SK-N-SH (cell line): ENCODE measurements at regions not wholly inside any gene's neighbourhood (a gene's known extent, or its start where the extent isn't known, plus 50 kb on each side); places are given as distances from the start of the nearest gene placed in this dataset.

Source experiments
- CTCF ChIA-PET: fragments of 300-600, 350-600 bp; formaldehyde crosslinking; extraction: SDS; loops from one replicate; lab custom pipeline; 2021; lab: Yijun Ruan, JAX
- POLR2A ChIA-PET: fragments of 350-600 bp; sonication (Branson Sonifier 250); formaldehyde crosslinking; extraction: SDS; loops from one replicate; lab custom pipeline; 2020; ENCODE audit warnings: antibody characterized with exemption, inconsistent platforms; lab: Yijun Ruan, JAX
- DNase-seq: peaks from one replicate; pipeline ENCODE4 v3.0.0; 2012
- H2AFZ ChIP-seq: fragments of 200-600 bp; sonication (generic); 2 replicates; pipeline ENCODE4 v1.8.1; 2016; ENCODE audit warnings: antibody characterized with exemption, mild to moderate bottlenecking, low read depth
- H3F3A ChIP-seq: fragments of 200-600 bp; sonication (generic); replicated peaks from 2 replicates; pipeline ENCODE3; 2016; ENCODE audit warnings: antibody characterized with exemption, mild to moderate bottlenecking; ENCODE audit not compliant: insufficient read depth
- H3K27ac ChIP-seq, 2 experiments: fragments of 200-500 bp in 1 of 2; fragments of 200-600 bp in 1 of 2; sonication (Bioruptor generic) in 1 of 2; sonication (generic), shearing (Covaris generic) in 1 of 2; 2 replicates each; pipeline versions ENCODE4 v1.5.1 to v1.6.1; 2014 to 2016; ENCODE audit warnings: low read depth in 2 of 2, inconsistent platforms in 1 of 2, low read length in 1 of 2, mild to moderate bottlenecking in 1 of 2, mixed read lengths in 1 of 2
- H3K27me3 ChIP-seq: fragments of 200-600 bp; sonication (generic), shearing (Covaris generic); 2 replicates; pipeline ENCODE4 v1.6.1; 2016; ENCODE audit warnings: mixed run types; ENCODE audit not compliant: insufficient read depth
- H3K36me3 ChIP-seq, 2 experiments: fragments of 200-500 bp in 1 of 2; fragments of 200-600 bp in 1 of 2; sonication (Bioruptor generic) in 1 of 2; sonication (generic) in 1 of 2; replicated peaks in 1 of 2; 2 replicates each; pipeline versions ENCODE3 to v1.5.1; 2014 to 2016; ENCODE audit warnings: low read length in 1 of 2, mild to moderate bottlenecking in 1 of 2; ENCODE audit not compliant: insufficient read depth in 2 of 2, control insufficient read depth in 1 of 2
- H3K4me1 ChIP-seq, 2 experiments: fragments of 200-500 bp in 1 of 2; fragments of 200-600 bp in 1 of 2; sonication (Bioruptor generic) in 1 of 2; sonication (generic), shearing (Covaris generic) in 1 of 2; 2 replicates each; pipeline versions ENCODE4 v1.5.1 to v1.6.1; 2014 to 2016; ENCODE audit warnings: low read depth in 1 of 2, low read length in 1 of 2, mixed run types in 1 of 2; ENCODE audit not compliant: insufficient read depth in 2 of 2, control insufficient read depth in 1 of 2
- H3K4me2 ChIP-seq: fragments of 200-600 bp; sonication (generic), shearing (Covaris generic); 2 replicates; pipeline ENCODE4 v1.6.1; 2017; ENCODE audit warnings: mixed run types
- H3K4me3 ChIP-seq, 2 experiments: fragments of 200-500 bp in 1 of 2; fragments of 200-600 bp in 1 of 2; sonication (Bioruptor generic) in 1 of 2; sonication (generic), shearing (Covaris generic) in 1 of 2; 2 replicates each; pipeline versions ENCODE4 v1.5.1 to v1.8.1; 2014 to 2016; ENCODE audit warnings: low read depth in 2 of 2, inconsistent platforms in 1 of 2, low read length in 1 of 2, mild to moderate bottlenecking in 1 of 2, mixed read lengths in 1 of 2, moderate library complexity in 1 of 2
- H3K79me2 ChIP-seq: fragments of 200-600 bp; sonication (generic); 2 replicates; pipeline ENCODE4 v1.8.1; 2017; ENCODE audit warnings: mild to moderate bottlenecking; ENCODE audit not compliant: insufficient read depth
- H3K9ac ChIP-seq: fragments of 200-600 bp; sonication (generic); 2 replicates; pipeline ENCODE4 v1.6.1; 2017; ENCODE audit warnings: mixed run types
- H3K9me2 ChIP-seq: fragments of 200-600 bp; sonication (generic); 2 replicates; pipeline ENCODE4 v1.6.1; 2017; ENCODE audit warnings: mixed run types
- H3K9me3 ChIP-seq: fragments of 200-600 bp; sonication (generic); 2 replicates; pipeline ENCODE4 v1.6.1; 2017; ENCODE audit warnings: mixed run types, mild to moderate bottlenecking, moderate library complexity
- H4K20me1 ChIP-seq: fragments of 200-600 bp; sonication (generic); 2 replicates; pipeline ENCODE4 v1.6.1; 2017; ENCODE audit warnings: mild to moderate bottlenecking, mixed run types; ENCODE audit not compliant: insufficient read depth
- CHD2 ChIP-seq: fragments of 150-350 bp; IDR thresholded peaks from 2 replicates; pipeline ENCODE4 v1.6.1; 2018; ENCODE audit warnings: low read length; ENCODE audit not compliant: partially characterized antibody
- CTCF ChIP-seq: fragments of 200-600 bp; sonication (generic); IDR thresholded peaks from 2 replicates; pipeline ENCODE4 v1.6.1; 2017; ENCODE audit warnings: antibody characterized with exemption, mild to moderate bottlenecking, moderate library complexity
- ELF1 ChIP-seq: IDR thresholded peaks from 2 replicates; pipeline ENCODE4 v1.4.0; 2012
- EP300 ChIP-seq, 2 experiments: IDR thresholded peaks; 2 replicates each; pipeline versions ENCODE4 v1.4.0 to v1.6.1; 2012; ENCODE audit warnings: borderline replicate concordance in 1 of 2, low read depth in 1 of 2, low read length in 1 of 2
- EZH2phosphoT487 ChIP-seq: fragments of 200-600 bp; sonication (generic); IDR thresholded peaks from 2 replicates; pipeline ENCODE4 v1.6.1; 2017; ENCODE audit warnings: low read depth, mixed run types, mild to moderate bottlenecking, antibody characterized with exemption, moderate library complexity, borderline replicate concordance
- FOXM1 ChIP-seq: IDR thresholded peaks from 2 replicates; pipeline ENCODE4 v1.4.0; 2012; ENCODE audit warnings: low read depth, mild to moderate bottlenecking
- GATA2 ChIP-seq: sonication (generic); formaldehyde crosslinking; IDR thresholded peaks from 2 replicates; pipeline ENCODE4 v1.5.0; 2020; ENCODE audit warnings: mild to moderate bottlenecking, missing genetic modification reagents
- MAX ChIP-seq: IDR thresholded peaks from 2 replicates; pipeline ENCODE4 v1.4.0; 2012; ENCODE audit warnings: low read depth
- MEF2A ChIP-seq: IDR thresholded peaks from 2 replicates; pipeline ENCODE4 v1.4.0; 2012; ENCODE audit warnings: low read depth, borderline replicate concordance
- MXI1 ChIP-seq: IDR thresholded peaks from 2 replicates; pipeline ENCODE4 v1.6.1; 2012; ENCODE audit warnings: mild to moderate bottlenecking, low read depth, low read length, improper control_type of control experiment
- RAD21 ChIP-seq: IDR thresholded peaks from 2 replicates; pipeline ENCODE4 v1.6.1; 2012; ENCODE audit warnings: mild to moderate bottlenecking, low read length
- RFX5 ChIP-seq: IDR thresholded peaks from 2 replicates; pipeline ENCODE4 v1.6.1; 2012; ENCODE audit warnings: mild to moderate bottlenecking, improper control_type of control experiment, low read length
- RXRA ChIP-seq: IDR thresholded peaks from 2 replicates; pipeline ENCODE4 v1.4.0; 2012; ENCODE audit warnings: low read depth, mild to moderate bottlenecking, borderline replicate concordance
- TEAD4 ChIP-seq: IDR thresholded peaks from 2 replicates; pipeline ENCODE4 v1.4.0; 2012; ENCODE audit warnings: mild to moderate bottlenecking, borderline replicate concordance; ENCODE audit not compliant: insufficient read depth
- YY1 ChIP-seq: IDR thresholded peaks from 2 replicates; pipeline ENCODE4 v1.4.0; 2012; ENCODE audit warnings: low read depth, mild to moderate bottlenecking
- WGBS: methylation state at CpG from one replicate; pipeline ENCODE4 v1.1.6; 2017; ENCODE audit warnings: low lambda C conversion rate; 5-methylcytosine and 5-hydroxymethylcytosine counted together

- no peaks in the 10 kb centered on the region for H3F3A ChIP-seq
- no peak for DNase-seq
- no peak overlapping the region for H3K4me3 ChIP-seq
- ChIA-PET CTCF (no interaction called here), POLR2A (no interaction called here)
- no peak overlapping the region for H3K4me2 ChIP-seq
- no peaks in the 10 kb centered on the region; the same call in 1 of the 2 replicates for H3K27me3 ChIP-seq
- no peaks in the 10 kb centered on the region for H3K36me3 ChIP-seq
- no peak overlapping the region for H2AFZ ChIP-seq
- no peaks in the 10 kb centered on the region for H3K79me2 ChIP-seq
- no peak overlapping the region for H3K9ac ChIP-seq
- H3K9me3 ChIP-seq = no peaks in the 10 kb centered on the region
- H3K9me2 ChIP-seq = no peaks in the 10 kb centered on the region
- H3K4me1 ChIP-seq = no peaks in the 10 kb centered on the region
- no peak for TF ChIP-seq YY1
- TF ChIP-seq RFX5 = no peak
- no peak for TF ChIP-seq FOXM1
- TF ChIP-seq GATA2 (CRISPR knock-in tag) = no peak
- TF ChIP-seq CHD2 = no peak
- no peak for TF ChIP-seq EZH2phosphoT487
- TF ChIP-seq TEAD4 = no peak
- no peak for TF ChIP-seq RAD21
- TF ChIP-seq RXRA = no peak
- no peak for TF ChIP-seq CTCF
- TF ChIP-seq MAX = no peak
- TF ChIP-seq ELF1 = no peak
- no peak for TF ChIP-seq MEF2A
- TF ChIP-seq EP300 (IDR thresholded peaks at IDR 0.05; ENCODE audit: borderline replicate concordance in 1 of 2, low read depth in 1 of 2, low read length in 1 of 2) = no peak
- WGBS = 13% methylated on average over 16 of the region's 16 CpGs
- H3K27ac ChIP-seq = no peak overlapping the region
- H4K20me1 ChIP-seq = no peaks in the 10 kb centered on the region
Observed at GRCh38 chr22:48152164-48152775, 1389.8 kb downstream of the TBC1D22A start.

- Histone ChIP-seq H4K20me1 (no peaks in the 10 kb centered on the region), H3K9me3 (no peaks in the 10 kb centered on the region), H3K4me3 (no peak overlapping the region)
- no peak for DNase-seq
- 9% methylated on average over 7 of the region's 9 CpGs for WGBS
- CTCF ChIA-PET = no interaction called here
- TF ChIP-seq MAX = no peak
- no peak for TF ChIP-seq MXI1
- TF ChIP-seq, all 33 proteins: peak for 0
- Histone ChIP-seq H3K36me3 (no peaks in the 10 kb centered on the region), H3K9me2 (no peaks in the 10 kb centered on the region), H3F3A (no peaks in the 10 kb centered on the region), H3K4me2 (no peak overlapping the region), H3K27me3 (no peaks in the 10 kb centered on the region; the same call in 1 of the 2 replicates), H3K27ac (no peak overlapping the region), H2AFZ (no peak overlapping the region), H3K4me1 (no peaks in the 10 kb centered on the region), H3K79me2 (no peaks in the 10 kb centered on the region), H3K9ac (no peak overlapping the region)
- POLR2A ChIA-PET = no interaction called here
Observed at GRCh38 chr22:48151641-48152040, 1389.2 kb downstream of the TBC1D22A start.
